HG02970 (cell line): ENCODE measurements at regions not wholly inside any gene's neighbourhood (a gene's known extent, or its start where the extent isn't known, plus 50 kb on each side); places are given as distances from the start of the nearest gene placed in this dataset.
"Not testable (repeated sequence)": the region's sequence is repeated elsewhere in the genome, so short reads cannot be mapped to it uniquely, and the experiment has no call there.

Experiments
- ATAC-seq: cut with Tn5 transposase; IDR thresholded peaks from one replicate; pipeline ENCODE4 v1.9.1; 2021; ENCODE audit warnings: mild to moderate bottlenecking, moderate library complexity, moderate number of reproducible peaks; ENCODE audit not compliant: unreplicated experiment, low FRiP score

GRCh38 chr7:91397612-91398011 lies 133.4 kb downstream of the FZD1 start:
- no peak for ATAC-seq

GRCh38 chr7:91398341-91398740 lies 134.1 kb downstream of the FZD1 start:
- no peak for ATAC-seq

- no peak for ATAC-seq
Observed at GRCh38 chr7:91405092-91405788, 141.0 kb downstream of the FZD1 start.

- not testable (repeated sequence) for ATAC-seq
Observed at GRCh38 chr7:91405873-91406272, 141.6 kb downstream of the FZD1 start.

GRCh38 chr7:91407942-91408341 lies 143.7 kb downstream of the FZD1 start:
- ATAC-seq = no peak

GRCh38 chr7:91408388-91409154 lies 144.3 kb downstream of the FZD1 start:
- no peak for ATAC-seq

- no peak for ATAC-seq
Observed at GRCh38 chr7:91411060-91411459, 146.8 kb downstream of the FZD1 start.

- ATAC-seq = no peak
Observed at GRCh38 chr7:91412298-91412697, 148.1 kb downstream of the FZD1 start.

- no peak for ATAC-seq
Observed at GRCh38 chr7:91414734-91415133, 150.5 kb downstream of the FZD1 start.

GRCh38 chr7:91416155-91416865 lies 152.1 kb downstream of the FZD1 start:
- no peak for ATAC-seq

GRCh38 chr7:91420606-91421005 lies 156.4 kb downstream of the FZD1 start:
- no peak for ATAC-seq

- ATAC-seq = no peak
Observed at GRCh38 chr7:91421018-91421417, 156.8 kb downstream of the FZD1 start.

GRCh38 chr7:91424371-91424770 lies 160.1 kb downstream of the FZD1 start:
- ATAC-seq = no peak

GRCh38 chr7:91425149-91425548 lies 160.9 kb downstream of the FZD1 start:
- no peak for ATAC-seq

GRCh38 chr7:91427051-91427450 lies 162.8 kb downstream of the FZD1 start:
- no peak for ATAC-seq

GRCh38 chr7:91431601-91432000 lies 167.4 kb downstream of the FZD1 start:
- no peak for ATAC-seq

GRCh38 chr7:91434836-91435235 lies 170.6 kb downstream of the FZD1 start:
- ATAC-seq = no peak

- no peak for ATAC-seq
Observed at GRCh38 chr7:91435381-91436059, 171.3 kb downstream of the FZD1 start.

- no peak for ATAC-seq
Observed at GRCh38 chr7:91436655-91437054, 172.4 kb downstream of the FZD1 start.

GRCh38 chr7:91440198-91440597 lies 176.0 kb downstream of the FZD1 start:
- not testable (repeated sequence) for ATAC-seq

- no peak for ATAC-seq
Observed at GRCh38 chr7:91443862-91444261, 179.6 kb downstream of the FZD1 start.
